ENCODE measurements at regions not wholly inside any gene's neighbourhood (a gene's known extent, or its start where the extent isn't known, plus 50 kb on each side); places are given as distances from the start of the nearest gene placed in this dataset.

DNA sequence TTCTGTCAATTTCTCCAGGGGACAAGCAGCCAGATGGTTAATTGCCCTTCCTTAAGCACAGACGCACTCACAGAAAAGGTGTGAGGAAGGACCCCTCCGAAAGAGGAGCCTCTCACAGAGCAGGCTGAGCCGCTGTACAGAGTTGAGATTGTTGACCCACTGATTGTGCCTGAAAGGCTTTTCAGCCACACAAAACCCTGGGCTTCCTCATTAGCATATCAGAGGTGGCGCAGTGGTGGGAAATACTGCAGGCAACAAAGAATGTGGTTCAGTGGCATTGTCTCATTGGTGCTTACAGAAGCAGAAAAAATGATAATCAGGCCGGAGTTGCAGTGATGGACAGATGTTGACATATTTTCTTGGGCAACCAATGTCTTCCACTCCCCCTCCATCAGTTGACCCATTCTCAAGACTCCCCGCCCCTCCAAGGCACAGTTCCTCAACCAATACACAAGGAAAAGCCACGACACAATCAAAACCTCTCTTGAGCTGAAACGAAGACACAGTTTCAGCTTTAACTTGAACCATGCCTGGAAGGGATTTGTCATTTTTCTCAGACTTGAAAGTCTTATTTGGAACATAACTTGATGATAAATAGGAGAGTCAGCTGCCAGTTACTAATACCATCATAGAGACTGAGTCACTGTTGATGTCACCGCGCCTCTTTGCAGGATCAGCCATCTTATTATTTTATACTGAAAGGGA lies 53.1 kb downstream of the ATXN3L start:
- no peak for DNase-seq (ENCODE audit: low spot score)

- DNase-seq (ENCODE audit: low spot score): no peak
Measured at GRCh38 chrX:13265549-13266132, 54.2 kb downstream of the ATXN3L start.

DNA sequence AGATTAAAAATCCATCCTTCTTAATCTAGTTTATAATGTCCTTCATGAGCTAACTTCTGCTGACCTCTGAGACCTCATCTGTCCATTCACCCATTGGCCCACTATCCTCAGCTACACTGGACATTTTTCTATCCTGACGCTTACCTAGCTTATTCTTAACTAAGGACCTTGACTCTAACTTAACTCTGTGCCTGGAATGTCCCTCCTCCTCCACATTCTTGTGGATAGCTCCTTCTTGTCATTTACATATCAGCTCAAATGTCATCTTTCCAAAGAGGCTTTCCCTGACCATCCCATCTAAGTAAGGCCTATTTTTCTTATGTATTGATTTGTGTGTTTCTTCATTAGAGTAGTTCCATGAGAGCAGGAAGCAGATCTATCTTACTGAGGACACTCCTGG lies 54.7 kb downstream of the ATXN3L start:
- no peak for DNase-seq (ENCODE audit: low spot score)

DNA sequence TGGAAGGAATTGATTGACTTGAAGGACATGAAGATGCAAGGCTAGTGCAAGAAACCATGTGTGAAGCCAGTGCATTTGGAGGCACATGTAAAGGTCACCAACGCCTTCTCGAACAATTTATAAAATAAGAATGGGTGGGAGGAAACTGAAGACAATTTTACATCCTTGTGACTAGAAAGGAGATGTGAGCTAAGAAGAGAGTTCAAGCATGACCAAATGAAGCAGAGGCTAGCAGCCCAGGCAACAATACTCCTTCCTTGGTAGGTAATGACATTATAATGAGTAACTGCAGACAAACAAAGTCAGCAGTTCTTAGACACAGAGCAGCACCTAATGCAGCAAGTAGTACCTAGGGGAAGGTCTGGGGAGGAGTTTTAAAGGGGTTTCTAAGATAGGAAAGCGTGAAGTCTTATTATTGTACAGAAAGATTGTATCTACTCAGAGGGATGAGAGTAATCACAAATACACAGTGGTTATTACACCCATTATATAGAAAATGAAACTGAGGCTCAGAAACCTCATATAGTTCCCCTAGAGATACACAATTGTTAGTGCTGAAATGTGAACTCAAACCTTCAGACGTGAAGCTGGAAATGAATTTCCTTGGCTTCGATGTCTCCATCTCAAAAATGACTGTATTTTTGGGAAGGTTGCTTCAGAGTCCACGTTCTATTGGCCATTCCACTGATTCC lies 56.1 kb downstream of the ATXN3L start:
- DNase-seq (ENCODE audit: low spot score): no peak

DNA sequence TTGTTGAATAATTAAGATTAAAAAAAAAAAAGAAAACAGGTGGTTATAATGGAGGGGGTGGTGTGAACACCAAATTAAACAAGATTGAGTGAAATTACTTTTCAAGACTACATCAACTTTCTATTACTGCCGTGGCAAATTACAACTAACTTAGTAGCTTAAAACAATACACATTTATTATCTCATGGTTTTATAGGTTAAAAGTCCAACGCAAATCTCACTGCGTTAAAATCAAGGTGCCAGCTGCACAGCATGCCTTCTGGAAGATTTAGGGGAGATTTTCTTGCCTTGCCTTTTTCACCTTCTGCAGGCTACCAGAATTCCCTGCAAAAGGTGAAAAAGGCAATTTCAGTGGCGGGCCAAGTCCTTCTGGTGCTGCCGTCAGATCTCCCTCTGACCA lies 58.5 kb downstream of the ATXN3L start:
- DNase-seq (ENCODE audit: low spot score): no peak

GRCh38 chrX:13260598-13260997 lies 59.3 kb downstream of the ATXN3L start:
- DNase-seq (ENCODE audit: low spot score): no peak

- DNase-seq (ENCODE audit: low spot score): no peak
Measured at GRCh38 chrX:13258725-13259124, 61.1 kb downstream of the ATXN3L start.

DNA sequence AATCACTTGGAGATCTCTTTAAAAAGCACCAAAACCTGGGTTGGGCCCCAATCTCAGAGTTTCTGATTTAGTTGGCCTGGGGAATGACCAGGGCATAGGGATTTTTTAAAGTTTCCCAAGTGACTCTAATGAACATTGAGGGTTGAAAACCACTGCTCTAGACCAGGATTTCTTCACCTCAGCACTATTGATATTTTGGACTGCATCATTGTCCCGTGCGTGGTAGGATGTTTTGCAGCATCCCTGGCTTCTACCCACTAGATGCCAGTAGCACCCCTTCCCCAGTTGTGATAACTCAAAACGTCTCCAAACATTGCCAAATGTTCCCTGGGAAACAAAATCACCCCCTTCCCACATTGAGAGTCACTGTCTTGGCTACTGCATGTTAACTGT lies 61.8 kb downstream of the ATXN3L start:
- DNase-seq (ENCODE audit: low spot score): no peak

GRCh38 chrX:13257223-13258051 lies 62.4 kb downstream of the ATXN3L start:
- DNase-seq (ENCODE audit: low spot score): no peak

- no peak for DNase-seq (ENCODE audit: low spot score)
Measured at GRCh38 chrX:13256603-13257002, 63.2 kb downstream of the ATXN3L start.

DNA sequence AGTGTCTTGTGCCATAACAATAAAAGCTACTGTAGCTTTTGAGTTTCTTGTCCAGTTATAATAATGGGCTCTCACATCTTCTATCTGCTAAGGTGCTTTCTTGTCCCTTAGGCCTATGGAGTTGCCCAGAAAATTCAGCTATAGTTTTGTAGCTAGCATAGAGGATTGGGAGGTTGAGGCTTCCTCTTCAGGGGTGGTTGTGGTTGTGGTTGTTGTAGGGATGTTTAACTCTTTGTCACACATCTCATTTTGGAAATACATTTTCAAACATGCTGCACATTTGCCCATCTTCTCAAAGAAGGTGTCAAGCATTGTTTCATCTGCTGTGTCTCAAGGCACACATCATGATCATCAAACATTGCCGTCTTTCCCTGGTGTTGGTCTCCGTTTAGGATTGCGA lies 65.0 kb downstream of the ATXN3L start:
- no peak for DNase-seq (ENCODE audit: low spot score)

GRCh38 chrX:13254076-13254785 lies 65.6 kb downstream of the ATXN3L start:
- no peak for DNase-seq (ENCODE audit: low spot score)

DNA sequence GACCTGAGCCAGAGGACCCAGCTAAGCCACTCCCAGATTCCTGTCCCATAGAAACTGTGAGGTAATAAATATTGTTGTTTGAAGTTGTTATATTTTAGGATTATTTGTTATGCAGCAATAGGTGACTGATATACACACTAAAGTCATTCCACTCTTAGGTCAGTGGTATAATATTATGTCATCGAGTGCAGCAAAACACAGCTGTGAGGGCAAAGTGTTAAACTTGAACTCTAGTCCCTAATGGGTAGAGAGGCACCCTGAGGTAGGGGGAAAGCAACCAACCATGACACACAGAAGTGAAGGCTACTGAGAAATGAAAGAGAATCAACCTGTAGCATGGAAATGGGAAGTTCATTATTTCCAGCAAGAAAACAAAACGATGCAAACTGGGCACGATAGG lies 66.6 kb downstream of the ATXN3L start:
- no peak for DNase-seq (ENCODE audit: low spot score)

GRCh38 chrX:13252726-13253125 lies 67.1 kb downstream of the ATXN3L start:
- DNase-seq (ENCODE audit: low spot score): no peak

DNA sequence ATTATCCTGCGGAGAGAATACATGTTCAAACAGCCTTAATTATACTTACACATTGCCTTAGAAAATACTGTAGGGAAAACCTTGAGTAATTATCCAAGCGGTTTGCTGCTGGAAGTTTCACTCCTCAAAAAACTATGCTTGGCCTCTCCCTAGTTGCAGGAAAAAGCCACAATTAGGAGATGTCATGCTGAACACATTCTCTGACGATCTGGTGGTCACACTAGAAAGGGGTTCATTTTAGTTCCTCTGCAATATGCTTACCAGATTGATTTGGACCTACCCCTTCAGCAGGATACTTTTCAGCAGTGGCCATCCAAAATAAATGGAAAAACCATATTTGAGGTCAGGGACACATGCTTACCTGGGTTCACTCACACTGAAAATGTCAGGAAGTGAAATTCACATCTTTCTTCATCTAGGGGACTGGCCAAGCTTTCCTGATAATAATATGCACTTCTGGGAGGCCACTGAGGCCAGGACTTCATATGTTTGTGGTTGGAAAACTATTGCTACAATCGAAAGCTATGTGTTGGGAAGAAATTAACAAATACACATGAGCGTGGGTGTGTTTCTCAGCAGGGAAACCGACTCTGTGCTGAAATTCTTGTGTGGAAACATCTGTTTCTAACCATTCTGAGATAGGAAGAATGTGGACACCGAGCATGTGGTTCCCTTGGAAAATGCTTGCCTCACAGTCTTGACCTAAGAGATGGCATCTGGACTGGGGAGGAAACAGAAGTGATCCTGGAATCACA lies 68.8 kb downstream of the ATXN3L start:
- peak; percentile 31 for DNase-seq (ENCODE audit: low spot score)

DNA sequence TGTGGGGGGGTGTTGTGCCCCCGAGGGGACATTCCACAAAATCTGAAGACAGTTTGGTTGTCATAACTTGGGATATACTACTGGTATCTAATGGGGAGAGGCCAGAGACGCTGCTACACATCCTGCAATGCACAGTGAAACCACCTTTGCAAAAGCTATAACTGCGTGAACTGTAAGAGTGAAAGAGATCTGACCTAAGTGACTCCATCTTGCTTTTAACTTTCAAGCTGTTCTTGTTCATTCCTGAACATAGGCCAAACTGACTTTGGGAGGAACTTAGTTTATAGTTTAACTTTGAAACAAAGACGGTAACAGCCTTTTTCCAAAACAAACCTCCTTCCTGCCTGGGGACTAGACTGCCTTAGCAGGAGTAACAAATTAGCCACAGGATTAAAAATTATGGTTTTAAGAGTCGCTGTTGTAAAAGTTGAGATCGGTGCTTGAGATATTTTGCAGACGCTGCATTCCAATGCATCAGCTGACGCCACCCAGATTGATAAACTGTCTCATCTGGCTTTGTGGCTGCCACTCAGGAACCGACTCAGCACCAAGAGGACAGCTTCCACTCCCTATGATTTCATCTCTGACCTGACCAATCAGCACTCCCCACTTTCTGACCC lies 70.9 kb downstream of the ATXN3L start:
- no peak for DNase-seq (ENCODE audit: low spot score)

- DNase-seq (ENCODE audit: low spot score): peak; percentile 31
Measured at GRCh38 chrX:13239272-13239671, 80.6 kb downstream of the ATXN3L start.

- DNase-seq (ENCODE audit: low spot score): no peak
Measured at GRCh38 chrX:13235930-13236329, 83.9 kb downstream of the ATXN3L start.

DNA sequence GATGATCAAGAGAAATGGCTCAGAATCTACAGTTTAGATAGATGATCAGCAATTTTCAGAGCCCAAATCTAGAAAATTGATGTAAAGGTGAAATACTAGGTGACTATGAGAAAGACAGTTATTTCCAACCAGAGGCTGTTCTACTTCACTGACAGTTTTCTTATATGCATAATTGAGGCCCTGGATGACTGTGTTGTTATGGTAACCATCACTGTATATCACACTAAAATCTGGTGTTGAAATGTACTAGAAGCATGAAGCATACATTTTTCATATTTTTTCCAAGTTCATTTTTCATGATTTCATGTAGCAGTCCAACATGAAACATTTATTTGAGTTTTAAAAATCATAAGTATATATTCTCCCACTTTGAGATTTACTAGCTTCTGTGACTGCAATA lies 87.4 kb downstream of the ATXN3L start:
- no peak for DNase-seq (ENCODE audit: low spot score)

- DNase-seq (ENCODE audit: low spot score): no peak
Measured at GRCh38 chrX:13226214-13226613, 93.6 kb downstream of the ATXN3L start.
